Esophagus muscularis mucosa (tissue), 4 donors: ENCODE measurements at regions not wholly inside any gene's neighbourhood (a gene's known extent, or its start where the extent isn't known, plus 50 kb on each side); places are given as distances from the start of the nearest gene placed in this dataset.

Source experiments
- DNase-seq: peaks from one replicate; pipeline ENCODE4 v3.0.0-alpha.2; 2017; ENCODE audit errors: extremely low spot score
- H3K27ac ChIP-seq, 4 donors: fragments of 200-600 bp; sonication (generic); replicated peaks in 1 of 4; 1 replicate in 3 of 4; 2 replicates in 1 of 4; pipeline ENCODE4 v1.5.1; 2016 to 2019; ENCODE audit warnings: mild to moderate bottlenecking in 1 of 4
- H3K27me3 ChIP-seq, 4 donors: fragments of 200-600 bp; sonication (generic); one replicate each; pipeline versions ENCODE4 v1.5.1 to v1.6.0; 2016 to 2019
- H3K36me3 ChIP-seq, 4 donors: fragments of 200-600 bp; sonication (generic); one replicate each; pipeline ENCODE4 v1.5.1; 2016 to 2019
- H3K4me1 ChIP-seq, 4 donors: fragments of 200-600 bp; sonication (generic); one replicate each; pipeline ENCODE4 v1.5.1; 2016 to 2019
- H3K4me3 ChIP-seq, 4 donors: fragments of 200-600 bp; sonication (generic); 1 replicate in 2 of 4; 2 replicates in 2 of 4; pipeline ENCODE4 v1.5.1; 2016 to 2019; ENCODE audit warnings: mild to moderate bottlenecking in 4 of 4, moderate library complexity in 1 of 4
- H3K9me3 ChIP-seq, 4 donors: fragments of 200-600 bp; sonication (generic); 1 replicate in 3 of 4; 2 replicates in 1 of 4; pipeline ENCODE4 v1.5.1; 2016 to 2019
- EP300 ChIP-seq: sonication (generic); formaldehyde crosslinking; IDR thresholded peaks from one replicate; pipeline ENCODE4 v1.6.1; 2017; ENCODE audit warnings: antibody characterized with exemption
- POLR2A ChIP-seq: fragments of 450-650 bp; IDR thresholded peaks from one replicate; pipeline ENCODE4 v1.6.1; 2017; ENCODE audit warnings: antibody characterized with exemption, moderate library complexity, mild to moderate bottlenecking, low read depth
- POLR2AphosphoS5 ChIP-seq, 2 donors: sonication (generic); formaldehyde crosslinking; IDR thresholded peaks; one replicate each; pipeline ENCODE4 v1.6.1; 2017; ENCODE audit warnings: antibody characterized with exemption in 2 of 2
- WGBS: methylation state at CpG from one replicate; pipeline ENCODE4 v1.1.5; 2018; 5-methylcytosine and 5-hydroxymethylcytosine counted together
- intact Hi-C: fragments of 100-400 bp; cut with DNase I; formaldehyde crosslinking; loops from one replicate; pipeline ENCODE4 v1.15.1; 2023
- TF ChIP-seq, protein P1 (sequence below), 3 experiments: fragments of 200-600 bp in 2 of 3; fragments of 450-650 bp in 1 of 3; sonication (generic) in 2 of 3; IDR thresholded peaks; one replicate each; pipeline ENCODE4 v1.5.1; 2017 to 2019; ENCODE audit warnings: antibody characterized with exemption in 3 of 3, mild to moderate bottlenecking in 2 of 3, moderate library complexity in 1 of 3

- peaks cover 0 to 78% (median 0%) of the 10 kb centered on the region in 4 donors for H3K27me3 ChIP-seq
- H3K36me3 ChIP-seq, result no peaks in the 10 kb centered on the region
- H3K4me1 ChIP-seq, result no peaks in the 10 kb centered on the region
- WGBS, result 87% methylated on average over 9 of the region's 9 CpGs
- no peak for TF ChIP-seq POLR2A
- TF ChIP-seq, protein P1, sequence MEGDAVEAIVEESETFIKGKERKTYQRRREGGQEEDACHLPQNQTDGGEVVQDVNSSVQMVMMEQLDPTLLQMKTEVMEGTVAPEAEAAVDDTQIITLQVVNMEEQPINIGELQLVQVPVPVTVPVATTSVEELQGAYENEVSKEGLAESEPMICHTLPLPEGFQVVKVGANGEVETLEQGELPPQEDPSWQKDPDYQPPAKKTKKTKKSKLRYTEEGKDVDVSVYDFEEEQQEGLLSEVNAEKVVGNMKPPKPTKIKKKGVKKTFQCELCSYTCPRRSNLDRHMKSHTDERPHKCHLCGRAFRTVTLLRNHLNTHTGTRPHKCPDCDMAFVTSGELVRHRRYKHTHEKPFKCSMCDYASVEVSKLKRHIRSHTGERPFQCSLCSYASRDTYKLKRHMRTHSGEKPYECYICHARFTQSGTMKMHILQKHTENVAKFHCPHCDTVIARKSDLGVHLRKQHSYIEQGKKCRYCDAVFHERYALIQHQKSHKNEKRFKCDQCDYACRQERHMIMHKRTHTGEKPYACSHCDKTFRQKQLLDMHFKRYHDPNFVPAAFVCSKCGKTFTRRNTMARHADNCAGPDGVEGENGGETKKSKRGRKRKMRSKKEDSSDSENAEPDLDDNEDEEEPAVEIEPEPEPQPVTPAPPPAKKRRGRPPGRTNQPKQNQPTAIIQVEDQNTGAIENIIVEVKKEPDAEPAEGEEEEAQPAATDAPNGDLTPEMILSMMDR (IDR thresholded peaks at IDR 0.05), result no peak
- no peak for TF ChIP-seq EP300
- no peak for TF ChIP-seq POLR2AphosphoS5 (IDR thresholded peaks at IDR 0.05)
- no peaks in the 10 kb centered on the region for H3K9me3 ChIP-seq
- no peak overlapping the region for H3K27ac ChIP-seq
- intact Hi-C loops, result no loop called here
- no peak overlapping the region for H3K4me3 ChIP-seq
- no peak for DNase-seq
Observed at GRCh38 chr17:73987395-73987794, 216.1 kb upstream of the RPL38 start.

DNA sequence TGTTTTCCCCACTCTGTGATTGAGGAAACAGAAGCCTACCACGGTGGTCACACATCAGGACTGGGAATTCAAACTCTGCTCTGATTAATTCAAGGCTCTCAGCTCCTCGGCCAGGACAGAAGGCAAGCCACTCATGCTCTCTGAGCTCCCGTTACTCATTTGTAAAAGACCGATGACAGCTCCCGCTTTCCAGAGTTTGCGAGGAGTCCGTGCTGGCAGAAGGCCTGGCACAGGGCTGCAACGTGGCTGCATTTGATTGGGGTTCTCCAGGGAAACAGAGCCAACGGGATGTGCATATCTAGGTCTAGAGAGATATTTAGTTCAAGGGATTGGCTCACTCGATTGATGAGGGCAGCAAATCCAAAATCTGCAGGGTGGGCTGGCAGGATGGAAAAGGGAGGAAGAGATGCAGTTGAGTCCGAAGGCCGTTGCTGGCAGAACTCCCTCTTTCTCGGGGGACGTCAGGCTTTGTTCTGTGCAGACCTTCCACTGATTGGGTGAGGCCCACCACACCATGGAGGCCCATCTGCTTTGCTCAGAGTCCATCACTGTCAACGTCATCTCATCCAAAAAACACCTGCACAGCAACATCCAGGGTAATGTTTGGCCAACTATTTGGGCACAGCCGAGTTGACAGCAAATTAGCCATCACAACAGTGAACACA is 215.5 kb upstream of the RPL38 start:
- H3K27ac ChIP-seq, result no peak overlapping the region
- TF ChIP-seq, protein P1 (IDR thresholded peaks at IDR 0.05), result no peak
- TF ChIP-seq POLR2AphosphoS5 (IDR thresholded peaks at IDR 0.05) (no peak), POLR2A (no peak), EP300 (no peak)
- no peak overlapping the region for H3K4me3 ChIP-seq
- WGBS, result 73% methylated on average over 14 of the region's 16 CpGs
- H3K27me3 ChIP-seq, result peaks cover 0 to 78% (median 0%) of the 10 kb centered on the region in 4 donors
- H3K4me1 ChIP-seq, result no peaks in the 10 kb centered on the region
- no peaks in the 10 kb centered on the region for H3K36me3 ChIP-seq
- DNase-seq, result no peak
- H3K9me3 ChIP-seq, result no peaks in the 10 kb centered on the region
- intact Hi-C loops, result no loop called here

- TF ChIP-seq POLR2AphosphoS5 (IDR thresholded peaks at IDR 0.05), result no peak
- TF ChIP-seq, protein P1 (IDR thresholded peaks at IDR 0.05), result no peak
- TF ChIP-seq EP300, result no peak
- TF ChIP-seq POLR2A, result no peak
- no peaks in the 10 kb centered on the region for H3K36me3 ChIP-seq
- intact Hi-C loops, result no loop called here
- 62% methylated on average over 14 of the region's 14 CpGs for WGBS
- no peak overlapping the region for H3K27ac ChIP-seq
- no peak for DNase-seq
- H3K9me3 ChIP-seq, result no peaks in the 10 kb centered on the region
- no peak overlapping the region for H3K4me3 ChIP-seq
- H3K4me1 ChIP-seq, result no peaks in the 10 kb centered on the region
- H3K27me3 ChIP-seq, result peaks cover 0 to 75% (median 0%) of the 10 kb centered on the region in 4 donors
Observed at GRCh38 chr17:73989671-73990070, 213.8 kb upstream of the RPL38 start.

GRCh38 chr17:73990290-73990689 is 213.2 kb upstream of the RPL38 start:
- Histone ChIP-seq H3K36me3 (no peaks in the 10 kb centered on the region), H3K4me1 (no peaks in the 10 kb centered on the region), H3K9me3 (no peaks in the 10 kb centered on the region), H3K4me3 (no peak overlapping the region), H3K27ac (no peak overlapping the region), H3K27me3 (peaks cover 0 to 72% (median 0%) of the 10 kb centered on the region in 4 donors)
- intact Hi-C loops, result no loop called here
- no peak for DNase-seq
- no peak for TF ChIP-seq POLR2AphosphoS5 (IDR thresholded peaks at IDR 0.05)
- WGBS, result 81% methylated on average over 4 of the region's 7 CpGs

DNA sequence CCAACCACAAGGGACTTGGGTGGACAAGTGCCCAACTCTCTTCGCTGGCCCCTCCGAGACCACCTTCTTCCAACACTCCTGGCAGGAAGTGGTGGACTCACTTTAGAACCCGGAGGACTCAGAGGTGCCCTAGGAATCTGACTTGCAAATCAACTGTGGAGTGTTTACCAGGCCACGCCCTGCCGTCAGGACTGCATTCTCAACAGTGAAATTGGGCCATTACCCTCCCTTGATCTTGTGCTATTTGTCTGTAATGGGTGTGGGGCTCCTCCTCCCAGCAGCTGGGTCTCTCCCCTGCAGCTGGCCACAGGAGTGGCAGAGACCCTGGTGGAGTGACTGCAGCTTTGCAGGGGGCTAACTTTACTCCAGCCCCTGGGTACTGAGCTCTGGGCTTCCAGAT is 212.2 kb upstream of the RPL38 start:
- intact Hi-C loops, result no loop called here
- no peak for DNase-seq
- Histone ChIP-seq H3K27ac (no peak overlapping the region), H3K9me3 (no peaks in the 10 kb centered on the region), H3K4me3 (no peak overlapping the region), H3K36me3 (no peaks in the 10 kb centered on the region), H3K27me3 (peaks cover 0 to 74% (median 0%) of the 10 kb centered on the region in 4 donors), H3K4me1 (no peaks in the 10 kb centered on the region)
- TF ChIP-seq POLR2A (no peak), POLR2AphosphoS5 (IDR thresholded peaks at IDR 0.05) (no peak), EP300 (no peak)
- TF ChIP-seq, protein P1 (IDR thresholded peaks at IDR 0.05), result no peak
- 70% methylated on average over 5 of the region's 5 CpGs for WGBS
